ENCODE measurements at regions not wholly inside any gene's neighbourhood (a gene's known extent, or its start where the extent isn't known, plus 50 kb on each side); places are given as distances from the start of the nearest gene placed in this dataset.

DNA sequence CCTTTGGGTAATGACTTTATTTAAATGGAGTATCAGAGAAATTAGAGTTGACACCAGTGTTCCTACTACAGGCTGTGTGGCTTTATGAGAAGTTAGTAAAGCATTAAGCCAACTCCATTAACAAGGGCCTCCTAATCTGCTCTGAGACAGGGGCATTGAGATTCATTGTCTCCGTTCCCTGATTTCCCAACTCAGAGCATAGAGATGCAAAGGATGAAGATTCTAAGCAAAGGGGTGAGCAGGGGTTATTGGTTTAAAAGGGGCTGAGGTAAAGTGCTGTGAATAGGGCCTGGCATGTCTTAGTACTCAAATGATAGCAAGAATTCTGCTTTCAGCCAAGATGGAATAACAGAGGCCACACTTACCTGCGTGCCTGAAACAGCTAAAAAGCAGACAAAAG, 428.4 kb downstream of the PTPRU start:
- FAIRE-seq (no peak), DNase-seq (ENCODE audit: insufficient read length, low spot score) (no peak)
- TF ChIP-seq, protein P1, sequence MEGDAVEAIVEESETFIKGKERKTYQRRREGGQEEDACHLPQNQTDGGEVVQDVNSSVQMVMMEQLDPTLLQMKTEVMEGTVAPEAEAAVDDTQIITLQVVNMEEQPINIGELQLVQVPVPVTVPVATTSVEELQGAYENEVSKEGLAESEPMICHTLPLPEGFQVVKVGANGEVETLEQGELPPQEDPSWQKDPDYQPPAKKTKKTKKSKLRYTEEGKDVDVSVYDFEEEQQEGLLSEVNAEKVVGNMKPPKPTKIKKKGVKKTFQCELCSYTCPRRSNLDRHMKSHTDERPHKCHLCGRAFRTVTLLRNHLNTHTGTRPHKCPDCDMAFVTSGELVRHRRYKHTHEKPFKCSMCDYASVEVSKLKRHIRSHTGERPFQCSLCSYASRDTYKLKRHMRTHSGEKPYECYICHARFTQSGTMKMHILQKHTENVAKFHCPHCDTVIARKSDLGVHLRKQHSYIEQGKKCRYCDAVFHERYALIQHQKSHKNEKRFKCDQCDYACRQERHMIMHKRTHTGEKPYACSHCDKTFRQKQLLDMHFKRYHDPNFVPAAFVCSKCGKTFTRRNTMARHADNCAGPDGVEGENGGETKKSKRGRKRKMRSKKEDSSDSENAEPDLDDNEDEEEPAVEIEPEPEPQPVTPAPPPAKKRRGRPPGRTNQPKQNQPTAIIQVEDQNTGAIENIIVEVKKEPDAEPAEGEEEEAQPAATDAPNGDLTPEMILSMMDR (IDR thresholded peaks at IDR 0.05; ENCODE audit: insufficient read depth, missing control alignments): no peak

DNA sequence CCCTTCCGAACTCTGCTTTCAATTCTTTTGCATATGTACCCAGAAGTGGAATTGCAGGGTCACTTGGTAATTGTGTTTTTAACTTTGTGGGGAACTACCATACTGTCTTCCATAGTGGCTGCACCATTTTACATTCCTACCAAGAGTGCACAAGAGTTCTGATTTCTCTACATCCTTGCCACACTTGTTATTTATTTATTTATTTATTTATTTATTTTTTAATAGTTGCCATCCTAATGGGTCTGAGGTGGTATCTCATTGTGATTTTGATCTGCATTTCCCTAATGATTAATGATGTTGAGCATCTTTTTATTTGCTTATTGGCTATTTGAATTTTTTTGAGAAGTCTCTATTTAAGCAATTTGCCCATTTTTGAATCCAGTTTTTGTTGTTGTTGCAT, 422.4 kb downstream of the PTPRU start:
- DNase-seq (ENCODE audit: insufficient read length, low spot score) (no peak), FAIRE-seq (no peak)
- TF ChIP-seq, protein P1 (IDR thresholded peaks at IDR 0.05; ENCODE audit: insufficient read depth, missing control alignments): no peak

DNA sequence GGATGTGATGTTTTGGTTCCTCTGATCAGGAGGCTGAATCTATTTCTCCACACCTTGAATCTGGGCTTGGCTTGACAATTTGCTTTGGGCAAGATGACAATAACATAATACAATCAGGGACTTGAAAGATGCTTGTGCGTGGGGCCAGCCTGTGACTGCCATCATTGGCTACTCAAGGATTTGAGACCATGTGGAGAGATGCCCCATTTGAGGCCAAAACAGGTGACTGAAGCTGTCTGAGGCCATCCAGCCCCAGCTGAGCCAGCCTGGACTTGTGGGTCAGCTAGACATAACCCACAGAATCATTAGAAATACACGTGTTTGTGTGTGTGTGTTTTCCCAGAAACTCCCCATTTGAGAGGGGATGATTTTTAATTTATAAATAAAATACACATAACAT, 421.5 kb downstream of the PTPRU start:
- no peak for DNase-seq (ENCODE audit: insufficient read length, low spot score)
- FAIRE-seq: no peak
- TF ChIP-seq, protein P1 (IDR thresholded peaks at IDR 0.05; ENCODE audit: insufficient read depth, missing control alignments): no peak

DNA sequence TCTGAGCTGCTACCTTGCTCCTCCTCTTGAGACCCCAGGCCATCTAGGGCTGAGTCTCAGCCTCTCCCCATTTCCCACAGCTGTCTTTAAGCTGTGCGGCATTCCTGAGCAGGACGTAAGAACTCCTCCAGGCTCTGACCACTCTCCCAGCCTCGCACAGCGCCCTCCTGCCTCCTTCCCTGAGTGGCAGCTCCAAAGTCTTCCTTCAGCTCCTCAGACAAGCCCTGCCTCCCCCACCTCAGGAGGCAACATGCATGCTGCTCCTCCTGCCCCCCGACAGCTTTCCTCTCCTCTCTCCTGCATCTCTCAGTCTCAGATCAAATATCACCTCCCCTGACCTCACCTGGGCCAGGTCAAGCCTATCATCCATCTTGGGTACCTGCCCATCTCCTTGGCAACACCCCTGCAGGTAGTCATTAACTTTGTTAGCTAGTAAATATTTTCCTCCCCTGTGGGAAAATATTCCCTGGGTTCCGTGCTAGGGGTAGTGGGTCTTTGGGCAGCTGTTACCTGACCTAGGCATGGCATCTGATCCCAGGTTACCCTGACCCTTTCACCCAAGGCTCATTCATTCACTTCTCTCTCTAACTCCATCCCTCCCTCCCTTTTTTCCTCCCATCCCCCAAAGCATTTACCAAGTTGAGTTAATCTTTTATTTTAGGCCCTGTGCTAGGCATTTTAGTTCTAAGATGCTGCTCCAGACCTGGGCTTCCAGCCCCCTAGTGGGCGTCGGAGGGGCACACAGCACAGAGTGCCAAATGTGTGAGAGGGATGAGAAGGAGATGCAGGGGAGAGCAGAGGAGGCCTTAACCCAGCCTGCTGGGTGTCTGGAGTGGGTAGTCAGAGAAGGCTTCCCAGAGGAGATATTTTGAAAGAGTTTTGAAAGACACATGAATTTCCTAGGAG, 419.9 kb downstream of the PTPRU start:
- TF ChIP-seq, protein P1 (IDR thresholded peaks at IDR 0.05; ENCODE audit: insufficient read depth, missing control alignments): peak; percentile 48
- FAIRE-seq: no peak
- no peak for DNase-seq (ENCODE audit: insufficient read length, low spot score)

DNA sequence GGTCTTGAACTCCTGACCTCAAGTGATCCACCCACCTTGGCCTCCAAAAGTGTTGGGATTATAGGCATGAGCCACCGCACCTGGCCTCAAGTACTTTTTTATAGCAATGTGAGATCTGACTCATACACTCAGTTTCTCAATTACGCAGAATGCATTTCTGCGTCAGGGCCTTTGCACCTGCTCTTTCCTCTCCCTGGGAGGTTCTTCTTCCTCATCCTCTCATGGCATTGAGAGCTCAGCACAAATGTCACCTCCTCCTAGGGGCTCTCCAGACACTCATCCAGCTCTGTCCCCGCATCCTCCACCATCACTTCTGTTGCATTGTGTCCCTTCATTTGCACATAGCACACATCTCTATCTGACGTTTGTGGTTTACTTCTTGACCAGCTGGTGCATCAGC, 418.8 kb downstream of the PTPRU start:
- DNase-seq (ENCODE audit: insufficient read length, low spot score): no peak
- TF ChIP-seq, protein P1 (IDR thresholded peaks at IDR 0.05; ENCODE audit: insufficient read depth, missing control alignments): no peak
- FAIRE-seq: no peak

DNA sequence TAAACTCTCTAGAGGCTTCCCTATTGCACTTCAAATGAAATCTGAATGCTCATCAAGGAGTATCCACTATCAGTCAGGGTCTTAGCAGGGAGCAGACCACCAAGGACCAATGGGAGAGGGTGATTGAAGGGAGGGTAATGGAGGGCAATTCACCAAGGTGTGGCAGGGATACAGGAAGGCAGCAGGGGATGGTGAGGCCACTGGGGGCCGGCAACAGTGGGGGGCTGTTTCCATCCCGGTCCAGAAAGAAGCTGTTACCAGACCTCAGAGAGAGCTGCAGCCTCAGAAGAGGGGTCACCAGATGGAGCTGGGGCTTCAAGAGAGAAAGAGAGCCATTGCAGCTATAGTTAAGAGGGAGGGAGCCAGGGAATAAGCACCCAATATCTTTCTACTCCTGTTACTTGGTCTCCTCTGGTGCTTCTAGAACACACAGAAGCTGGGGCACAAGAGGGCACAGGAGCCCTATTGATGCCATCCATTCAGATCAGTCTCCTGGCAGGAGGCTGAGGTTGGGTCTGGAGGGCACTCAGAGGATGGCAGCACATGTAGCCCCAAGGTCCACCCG, 417.6 kb downstream of the PTPRU start:
- FAIRE-seq (no peak), DNase-seq (ENCODE audit: insufficient read length, low spot score) (no peak)
- TF ChIP-seq, protein P1 (IDR thresholded peaks at IDR 0.05; ENCODE audit: insufficient read depth, missing control alignments): no peak

All from D721Med (cell line).